ENCODE measurements at regions not wholly inside any gene's neighbourhood (a gene's known extent, or its start where the extent isn't known, plus 50 kb on each side); places are given as distances from the start of the nearest gene placed in this dataset.

DNA sequence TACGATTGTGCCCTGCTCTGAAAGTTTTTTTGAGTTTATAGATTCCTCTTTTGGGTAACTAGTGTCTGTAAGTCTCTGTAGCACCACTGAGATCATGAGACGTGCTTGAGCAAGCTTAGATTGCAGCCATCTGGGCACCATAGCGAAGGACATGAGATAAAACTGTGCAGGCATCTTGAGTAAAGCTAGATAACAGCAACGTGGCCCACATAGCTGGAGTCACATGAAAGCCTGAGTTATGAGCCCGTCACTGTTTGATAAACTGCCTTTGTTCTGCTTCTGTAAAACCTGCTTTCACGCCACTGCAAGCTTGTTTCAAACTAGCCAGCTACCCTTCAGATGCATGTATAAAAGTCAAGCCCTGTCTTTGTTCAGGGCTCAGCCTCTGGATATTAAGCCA is 359.1 kb upstream of the CXorf51A start:
- intact Hi-C loops (cut with DNase I): no loop called here
- 43 to 67% (median 50%) methylated on average over 1 to 6 of the region's 6 CpGs for WGBS, 4 donors
- peak in 6 of 7 donors; percentile 7 to 56 (median 45) for DNase-seq

DNA sequence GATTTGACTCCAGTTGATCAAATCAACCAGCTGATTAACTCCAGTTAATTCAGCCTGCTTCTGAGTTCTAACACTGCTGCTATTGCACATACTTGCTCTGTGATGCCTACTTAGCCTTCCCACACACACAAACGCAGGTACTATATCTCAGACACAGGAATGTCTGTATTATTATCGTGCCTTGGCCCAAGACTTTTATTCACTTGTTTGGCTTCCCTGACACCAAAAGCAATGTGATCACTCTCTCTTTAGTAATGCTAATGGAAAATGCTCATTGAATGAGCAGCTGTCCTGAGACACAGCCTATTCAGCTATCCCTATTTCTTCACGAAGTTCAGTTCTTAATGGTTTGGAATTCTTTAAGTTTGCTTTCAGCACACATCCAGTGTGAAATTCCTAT is 356.4 kb upstream of the CXorf51A start:
- DNase-seq: no peak
- Histone ChIP-seq H3K9me3 (replicated peaks in 1 of 3) (no peaks in the 10 kb centered on the region), H3K4me3 (no peak overlapping the region), H3K36me3 (replicated peaks in 1 of 2) (no peaks in the 10 kb centered on the region), H3K4me1 (replicated peaks in 1 of 2) (no peaks in the 10 kb centered on the region), H3K27ac (no peak overlapping the region), H3K27me3 (no peaks in the 10 kb centered on the region)
- no peak for TF ChIP-seq POLR2A (IDR thresholded peaks at IDR 0.05)
- TF ChIP-seq, protein P1, sequence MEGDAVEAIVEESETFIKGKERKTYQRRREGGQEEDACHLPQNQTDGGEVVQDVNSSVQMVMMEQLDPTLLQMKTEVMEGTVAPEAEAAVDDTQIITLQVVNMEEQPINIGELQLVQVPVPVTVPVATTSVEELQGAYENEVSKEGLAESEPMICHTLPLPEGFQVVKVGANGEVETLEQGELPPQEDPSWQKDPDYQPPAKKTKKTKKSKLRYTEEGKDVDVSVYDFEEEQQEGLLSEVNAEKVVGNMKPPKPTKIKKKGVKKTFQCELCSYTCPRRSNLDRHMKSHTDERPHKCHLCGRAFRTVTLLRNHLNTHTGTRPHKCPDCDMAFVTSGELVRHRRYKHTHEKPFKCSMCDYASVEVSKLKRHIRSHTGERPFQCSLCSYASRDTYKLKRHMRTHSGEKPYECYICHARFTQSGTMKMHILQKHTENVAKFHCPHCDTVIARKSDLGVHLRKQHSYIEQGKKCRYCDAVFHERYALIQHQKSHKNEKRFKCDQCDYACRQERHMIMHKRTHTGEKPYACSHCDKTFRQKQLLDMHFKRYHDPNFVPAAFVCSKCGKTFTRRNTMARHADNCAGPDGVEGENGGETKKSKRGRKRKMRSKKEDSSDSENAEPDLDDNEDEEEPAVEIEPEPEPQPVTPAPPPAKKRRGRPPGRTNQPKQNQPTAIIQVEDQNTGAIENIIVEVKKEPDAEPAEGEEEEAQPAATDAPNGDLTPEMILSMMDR (IDR thresholded peaks at IDR 0.05): no peak
- WGBS, 4 donors: 63 to 73% (median 68%) methylated on average over 3 of the region's 3 CpGs
- intact Hi-C loops (cut with DNase I): no loop called here

More for the DNA sequence above, 359.1 kb upstream of the CXorf51A start:
- no peaks in the 10 kb centered on the region for H3K9me3 ChIP-seq (replicated peaks in 1 of 3)
- H3K4me3 ChIP-seq: no peak overlapping the region
- no peaks in the 10 kb centered on the region for H3K27me3 ChIP-seq
- no peaks in the 10 kb centered on the region for H3K36me3 ChIP-seq (replicated peaks in 1 of 2)
- no peaks in the 10 kb centered on the region for H3K4me1 ChIP-seq (replicated peaks in 1 of 2)
- no peak overlapping the region for H3K27ac ChIP-seq
- TF ChIP-seq, protein P1 (IDR thresholded peaks at IDR 0.05): no peak
- TF ChIP-seq POLR2A (IDR thresholded peaks at IDR 0.05): no peak

MicroRNAs in the stretch of these regions (microRNA counts, 767-probe panel; counts per million panel counts)
- microRNA hsa-miR-513a-3p (0 counts per million in 2 donors), microRNA hsa-miR-513a-5p (0 counts per million in 2 donors), microRNA hsa-miR-513b (3,558 to 5,191 counts per million in 2 donors), microRNA hsa-miR-513c-5p (0 to 2,898 counts per million in 2 donors)

Small RNAs in the stretch of these regions (microRNA-seq; reads per million reads assigned to microRNA genes)
- gene MIR513A1 (0 reads per million in 3 donors), gene MIR513A2 (0 to 0.28 (median 0) reads per million in 3 donors), gene MIR513B (72.8 to 116 (median 95.2) reads per million in 3 donors), gene MIR513C (118 to 267 (median 167) reads per million in 3 donors)

Small RNAs in the stretch of these regions (small RNA-seq; reads per million reads assigned to genes)
- gene MIR513A1 (0 reads per million in 2 donors), gene MIR513A2 (0 to 0.25 reads per million in 2 donors), gene MIR513B (0.75 to 0.83 reads per million in 2 donors), gene MIR513C (3.8 to 4.3 reads per million in 2 donors)
